SJSA1 (cell line): ENCODE measurements at regions not wholly inside any gene's neighbourhood (a gene's known extent, or its start where the extent isn't known, plus 50 kb on each side); places are given as distances from the start of the nearest gene placed in this dataset.

Source experiments
- DNase-seq, 2 experiments: peaks; one replicate each; pipeline ENCODE4 v3.0.0-alpha.2; 2015 to 2020; ENCODE audit warnings: low spot score in 2 of 2, low read depth in 1 of 2
- H3K27ac ChIP-seq: fragments of 250-450 bp; sonication (Bioruptor Pico); 2 replicates; pipeline ENCODE4 v1.5.1; 2020; ENCODE audit warnings: mild to moderate bottlenecking, moderate library complexity
- H3K27me3 ChIP-seq: fragments of 250-450 bp; sonication (Bioruptor Pico); replicated peaks from 2 replicates; pipeline ENCODE4 v1.5.1; 2020; ENCODE audit warnings: mild to moderate bottlenecking, moderate library complexity
- H3K36me3 ChIP-seq: fragments of 250-450 bp; sonication (Bioruptor Pico); 2 replicates; pipeline ENCODE4 v1.5.1; 2020; ENCODE audit warnings: mild to moderate bottlenecking
- H3K4me1 ChIP-seq: fragments of 250-450 bp; sonication (Bioruptor Pico); replicated peaks from 2 replicates; pipeline ENCODE4 v1.6.1; 2021; ENCODE audit warnings: mild to moderate bottlenecking
- H3K4me3 ChIP-seq: fragments of 250-450 bp; sonication (Bioruptor Pico); 2 replicates; pipeline ENCODE4 v1.5.1; 2020; ENCODE audit warnings: mild to moderate bottlenecking
- H3K9me3 ChIP-seq: fragments of 250-450 bp; sonication (Bioruptor Pico); replicated peaks from 2 replicates; pipeline ENCODE4 v1.5.1; 2020; ENCODE audit warnings: mild to moderate bottlenecking

DNA sequence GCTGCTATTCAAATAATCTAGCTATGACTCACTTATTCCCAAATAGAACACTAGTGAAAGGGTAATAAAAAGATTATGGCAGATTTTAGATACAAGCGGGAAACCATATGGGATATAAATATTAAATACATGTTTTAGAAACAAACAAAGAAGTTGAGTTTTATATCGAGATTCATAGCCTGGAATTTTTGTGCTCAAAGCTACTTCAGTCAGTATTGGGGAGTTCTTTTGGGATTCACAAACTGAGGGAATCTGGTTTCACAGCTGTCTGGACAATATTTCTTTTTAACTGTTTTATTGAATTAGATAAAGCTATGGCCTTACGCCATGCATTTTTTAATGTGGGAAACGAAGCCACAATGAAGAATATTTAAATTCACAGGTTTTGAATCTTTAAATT, 257.1 kb upstream of the PCDH20 start:
- H3K4me3 ChIP-seq: no peak overlapping the region
- H3K27ac ChIP-seq: no peak overlapping the region
- no peak for DNase-seq
- H3K9me3 ChIP-seq: no peaks in the 10 kb centered on the region
- H3K36me3 ChIP-seq: no peaks in the 10 kb centered on the region
- H3K4me1 ChIP-seq: no peaks in the 10 kb centered on the region
- no peaks in the 10 kb centered on the region for H3K27me3 ChIP-seq

DNA sequence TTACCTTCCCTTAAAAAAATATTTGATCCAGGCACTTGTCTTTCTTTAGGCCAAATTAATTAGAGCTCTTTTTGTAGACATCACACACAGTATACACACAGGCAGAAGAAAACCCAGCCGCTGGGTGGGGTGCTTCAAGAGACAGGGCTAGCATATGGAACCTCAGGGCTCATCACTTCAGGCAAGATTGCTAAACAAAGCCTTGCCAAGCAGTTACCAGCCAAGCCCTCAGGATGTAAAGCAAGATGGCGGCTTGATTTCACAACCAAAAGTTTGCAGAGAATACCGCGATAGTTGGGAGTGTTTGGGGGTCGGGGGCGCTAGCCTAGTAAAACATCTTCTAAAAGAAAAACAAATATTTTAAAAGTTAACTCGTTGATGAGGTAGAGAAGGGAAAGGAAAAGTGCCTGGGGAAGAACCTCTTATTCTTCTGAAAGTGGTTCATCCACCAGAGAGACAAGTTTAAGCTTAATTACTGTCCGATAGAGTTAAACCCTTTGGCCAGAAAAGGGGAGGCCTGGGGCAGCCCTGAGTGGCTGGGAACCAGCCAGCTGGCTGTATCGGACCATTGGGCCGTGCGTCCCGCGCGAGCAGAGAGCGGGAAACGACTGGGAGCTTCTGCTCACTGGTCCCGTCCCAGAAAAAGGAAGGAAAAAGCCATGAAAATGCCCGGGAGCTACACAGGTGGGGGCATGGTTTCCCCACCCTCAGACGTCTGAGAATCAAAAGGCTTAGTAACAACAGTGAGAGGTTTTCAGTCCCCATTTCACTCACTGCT, 254.9 kb upstream of the PCDH20 start:
- H3K36me3 ChIP-seq: no peaks in the 10 kb centered on the region
- H3K9me3 ChIP-seq: no peaks in the 10 kb centered on the region
- no peak overlapping the region for H3K4me3 ChIP-seq
- no peaks in the 10 kb centered on the region for H3K4me1 ChIP-seq
- H3K27me3 ChIP-seq: no peaks in the 10 kb centered on the region
- DNase-seq: no peak
- H3K27ac ChIP-seq: no peak overlapping the region

DNA sequence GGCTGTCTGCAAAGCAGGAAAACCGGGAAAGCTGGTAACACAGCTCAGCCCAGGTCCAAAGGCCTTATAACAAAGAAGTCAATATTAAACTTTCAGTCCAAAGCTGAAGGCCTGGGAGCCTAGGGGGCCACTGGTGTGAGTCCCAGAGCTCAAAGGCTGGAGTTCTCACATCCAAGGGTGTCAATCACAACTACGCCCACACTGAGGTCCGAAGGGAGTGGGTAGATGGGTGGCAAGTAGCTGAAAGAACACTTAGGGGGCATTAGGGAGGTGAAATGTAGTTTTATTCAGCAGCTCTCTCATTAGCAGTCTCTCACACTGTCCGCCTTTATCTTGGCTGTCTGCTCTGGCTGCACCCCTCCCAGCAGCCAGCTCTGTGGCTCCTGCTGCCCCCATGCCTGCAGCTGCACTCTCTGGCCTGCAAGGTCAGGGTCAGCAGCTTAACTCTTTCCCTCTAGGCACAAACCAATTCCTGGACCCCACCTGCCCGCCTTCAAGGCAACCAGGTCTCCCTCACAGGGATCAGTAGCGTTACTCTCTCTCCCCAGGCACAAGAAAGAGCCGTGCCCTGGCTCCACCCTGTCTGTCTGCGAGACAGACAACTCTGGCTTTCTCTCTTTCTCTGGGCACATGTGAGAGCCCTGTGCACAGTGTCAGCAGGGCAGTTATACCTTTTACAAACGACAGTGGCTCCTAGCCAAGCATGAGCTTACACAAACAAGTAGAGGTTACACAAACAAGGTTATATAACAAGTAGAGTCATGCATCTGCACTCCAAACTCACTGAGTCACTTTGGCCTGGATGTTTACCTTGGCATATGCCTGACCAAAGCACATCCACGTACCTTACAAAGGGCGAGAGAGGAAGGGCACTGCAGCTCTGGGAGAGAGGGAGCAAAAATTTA, 249.4 kb upstream of the PCDH20 start:
- H3K27me3 ChIP-seq: no peaks in the 10 kb centered on the region
- DNase-seq: no peak
- H3K27ac ChIP-seq: no peak overlapping the region
- no peak overlapping the region for H3K4me3 ChIP-seq
- H3K4me1 ChIP-seq: no peaks in the 10 kb centered on the region
- no peaks in the 10 kb centered on the region for H3K36me3 ChIP-seq
- no peaks in the 10 kb centered on the region for H3K9me3 ChIP-seq

DNA sequence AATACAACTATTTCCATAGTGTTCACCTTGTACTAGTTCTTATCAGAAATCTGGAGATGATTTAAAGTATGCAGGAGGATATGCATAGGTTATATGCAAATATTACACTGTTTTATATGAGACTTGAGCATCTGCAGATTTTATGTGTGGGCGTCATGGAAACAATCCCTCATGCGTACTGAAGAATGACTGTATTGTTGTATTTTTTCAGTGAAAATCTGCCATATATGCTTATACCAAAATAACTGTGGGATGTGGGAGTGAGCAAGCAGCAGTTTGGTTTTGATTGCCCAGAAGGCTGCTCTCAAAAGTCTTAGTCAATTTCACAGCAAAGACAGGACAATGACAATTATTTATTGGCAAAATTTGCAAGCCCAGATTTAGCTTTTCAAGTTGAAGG, 238.8 kb upstream of the PCDH20 start:
- no peaks in the 10 kb centered on the region for H3K27me3 ChIP-seq
- H3K27ac ChIP-seq: no peak overlapping the region
- H3K4me1 ChIP-seq: no peaks in the 10 kb centered on the region
- H3K36me3 ChIP-seq: no peaks in the 10 kb centered on the region
- no peaks in the 10 kb centered on the region for H3K9me3 ChIP-seq
- DNase-seq: no peak
- H3K4me3 ChIP-seq: no peak overlapping the region

DNA sequence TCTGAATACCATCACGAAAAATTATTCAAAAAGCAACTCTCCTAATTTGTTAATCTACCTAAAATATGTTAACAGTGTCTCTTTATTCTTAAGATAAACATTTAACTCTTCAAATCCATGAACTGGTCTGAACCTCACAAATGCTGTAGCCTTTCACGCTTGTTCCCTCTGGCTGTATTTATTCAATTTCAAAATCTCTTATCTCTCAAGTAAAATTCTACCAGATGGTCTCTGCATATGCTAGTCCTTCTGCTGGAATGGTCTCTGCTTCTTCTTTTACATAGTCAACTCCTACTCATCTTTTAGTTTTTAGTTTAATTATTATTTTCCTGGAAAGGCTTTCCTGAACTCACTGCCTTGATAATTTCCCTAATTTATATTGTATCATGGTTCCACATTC, 232.9 kb upstream of the PCDH20 start:
- Histone ChIP-seq H3K27me3 (no peaks in the 10 kb centered on the region), H3K36me3 (no peaks in the 10 kb centered on the region), H3K4me3 (no peak overlapping the region), H3K4me1 (no peaks in the 10 kb centered on the region), H3K9me3 (no peaks in the 10 kb centered on the region), H3K27ac (no peak overlapping the region)
- DNase-seq: no peak

DNA sequence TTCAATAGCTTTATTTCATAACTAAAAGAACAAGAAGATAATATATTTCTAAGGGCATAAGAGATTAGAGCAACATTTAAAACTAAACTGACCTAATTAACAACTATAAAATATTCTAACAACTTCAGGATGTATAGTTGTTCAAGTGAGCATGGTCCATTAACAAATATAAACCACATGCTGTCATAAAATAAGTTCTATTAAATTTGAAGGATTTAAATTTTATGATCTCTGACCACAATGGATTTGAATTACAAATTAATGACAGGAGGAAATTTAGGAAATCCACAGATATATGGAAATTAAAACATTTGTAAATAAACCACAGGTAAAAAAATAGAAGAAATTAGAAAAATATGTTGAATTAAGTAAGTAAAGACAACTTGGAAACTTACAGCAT, 196.5 kb upstream of the PCDH20 start:
- no peak overlapping the region for H3K27ac ChIP-seq
- H3K4me3 ChIP-seq: no peak overlapping the region
- H3K36me3 ChIP-seq: no peaks in the 10 kb centered on the region
- H3K9me3 ChIP-seq: no peaks in the 10 kb centered on the region
- no peak for DNase-seq
- no peaks in the 10 kb centered on the region for H3K27me3 ChIP-seq
- no peaks in the 10 kb centered on the region for H3K4me1 ChIP-seq

DNA sequence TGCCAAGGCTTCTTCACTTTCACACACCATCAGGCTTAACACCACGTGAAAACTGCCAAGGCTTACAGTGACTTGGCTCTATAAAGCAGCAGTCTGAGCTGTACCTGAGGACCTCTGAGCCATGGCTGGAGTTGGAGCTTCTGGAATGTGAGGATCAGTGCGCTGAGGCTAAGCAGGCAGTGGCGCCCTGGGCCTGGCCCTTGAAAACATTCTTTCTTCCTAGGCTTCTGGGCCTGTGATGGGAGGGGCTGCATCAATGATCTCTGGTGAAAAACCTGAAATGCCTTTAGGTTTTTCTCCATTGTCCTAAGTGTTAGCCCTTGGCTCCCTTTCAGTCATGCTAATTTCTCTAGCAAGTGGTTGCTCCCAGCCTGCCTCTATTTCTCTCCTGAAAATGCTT, 192.5 kb upstream of the PCDH20 start:
- H3K27me3 ChIP-seq: no peaks in the 10 kb centered on the region
- H3K36me3 ChIP-seq: no peaks in the 10 kb centered on the region
- no peaks in the 10 kb centered on the region for H3K4me1 ChIP-seq
- no peak overlapping the region for H3K4me3 ChIP-seq
- H3K27ac ChIP-seq: no peak overlapping the region
- no peaks in the 10 kb centered on the region for H3K9me3 ChIP-seq
- DNase-seq: no peak

DNA sequence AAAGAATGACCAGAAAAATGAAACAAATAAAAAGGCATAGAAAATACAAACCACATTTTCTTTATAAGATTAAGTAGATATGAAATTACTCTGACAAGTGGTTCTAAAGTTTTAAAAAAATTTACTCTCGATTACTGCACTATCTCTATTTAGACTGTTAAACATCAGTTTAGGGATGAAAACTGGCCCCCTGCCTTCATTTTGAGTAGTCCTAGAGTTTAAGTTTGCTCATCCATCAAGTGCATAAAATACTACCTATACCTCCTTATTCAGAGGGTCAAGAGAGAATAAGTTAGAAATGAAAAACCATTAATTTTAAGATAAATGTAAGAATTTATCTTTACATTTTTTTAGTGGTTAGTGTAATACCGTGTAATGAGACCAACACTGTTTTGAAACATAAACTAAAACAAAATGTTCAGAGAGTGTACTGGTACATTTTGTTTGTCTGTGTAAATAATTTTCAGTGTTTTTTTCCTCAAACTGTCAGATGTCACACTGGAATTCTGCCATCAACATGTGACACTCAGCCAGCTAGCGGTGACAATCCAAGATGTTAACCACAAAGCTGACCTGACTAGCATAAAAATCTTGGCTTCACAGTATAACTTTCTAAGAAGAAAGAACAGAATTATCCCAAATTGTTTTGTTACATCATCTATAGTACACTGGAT, 184.8 kb upstream of the PCDH20 start:
- Histone ChIP-seq H3K4me1 (no peaks in the 10 kb centered on the region), H3K4me3 (no peak overlapping the region)

DNA sequence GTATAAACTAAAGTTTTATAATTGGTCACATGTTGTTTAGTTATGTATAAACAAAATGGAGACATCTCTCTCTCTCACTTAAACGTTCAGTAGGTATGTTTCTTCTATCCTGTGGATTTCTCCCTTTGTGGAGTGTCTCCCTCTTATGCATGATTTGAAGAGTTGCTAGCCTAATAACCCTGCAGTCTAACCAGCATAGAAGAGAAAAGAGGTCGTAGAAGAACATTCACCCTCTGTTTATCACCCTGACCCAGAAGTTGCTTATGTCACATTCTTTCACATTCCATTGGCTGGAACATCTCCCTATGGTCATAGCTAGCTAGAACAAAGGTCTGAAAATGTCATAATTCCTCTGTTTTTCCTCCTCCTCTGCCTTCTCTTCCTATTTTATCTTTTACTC, 176.8 kb upstream of the PCDH20 start:
- DNase-seq: no peak
- Histone ChIP-seq H3K27me3 (no peaks in the 10 kb centered on the region), H3K36me3 (no peaks in the 10 kb centered on the region), H3K4me3 (no peak overlapping the region), H3K4me1 (no peaks in the 10 kb centered on the region), H3K27ac (no peak overlapping the region), H3K9me3 (no peaks in the 10 kb centered on the region)

More for the DNA sequence above, 184.8 kb upstream of the PCDH20 start:
- Histone ChIP-seq H3K27ac (no peak overlapping the region), H3K36me3 (no peaks in the 10 kb centered on the region), H3K9me3 (no peaks in the 10 kb centered on the region), H3K27me3 (no peaks in the 10 kb centered on the region)
- no peak for DNase-seq

DNA sequence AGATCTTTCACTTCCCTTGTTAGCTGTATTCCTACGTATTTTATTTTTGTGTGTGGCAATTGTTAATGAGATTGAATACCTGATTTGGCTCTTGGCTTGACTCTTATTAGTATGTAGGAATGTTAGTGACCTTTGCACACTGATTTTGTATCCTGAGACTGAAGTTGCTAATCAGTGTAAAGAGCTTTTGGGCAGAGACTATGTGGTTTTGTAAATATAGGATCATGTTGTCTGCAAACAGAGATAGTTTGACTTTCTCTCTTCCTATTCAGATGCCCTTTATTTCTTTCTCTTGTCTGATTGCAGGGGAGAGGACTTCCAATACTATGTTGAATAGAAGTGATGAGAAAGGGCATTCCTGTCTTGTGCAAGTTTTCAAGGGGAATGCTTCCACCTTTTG, 160.3 kb upstream of the PCDH20 start:
- Histone ChIP-seq H3K9me3 (no peaks in the 10 kb centered on the region), H3K27ac (no peak overlapping the region)
- no peak for DNase-seq

DNA sequence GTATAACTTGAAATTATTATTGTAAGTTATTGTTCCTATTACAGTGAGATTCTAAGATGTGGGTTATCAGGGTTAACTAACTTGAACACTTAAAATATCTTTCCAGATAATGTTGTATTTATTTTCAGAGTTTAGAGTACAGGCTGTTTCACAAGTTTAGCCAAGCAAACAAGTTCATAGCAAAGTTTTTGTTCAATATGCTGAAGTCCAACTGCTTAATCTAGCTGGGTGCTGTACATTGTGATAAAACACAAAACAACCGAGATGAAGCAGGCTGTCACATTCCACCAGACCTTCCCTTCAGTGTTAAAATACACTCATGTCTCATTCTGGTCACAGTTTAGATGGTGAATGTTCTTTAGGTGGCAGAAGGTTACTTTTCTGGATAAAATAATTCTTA, 148.0 kb upstream of the PCDH20 start:
- Histone ChIP-seq H3K4me3 (no peak overlapping the region), H3K27ac (no peak overlapping the region), H3K27me3 (no peaks in the 10 kb centered on the region), H3K36me3 (no peaks in the 10 kb centered on the region), H3K4me1 (no peaks in the 10 kb centered on the region), H3K9me3 (no peaks in the 10 kb centered on the region)
- DNase-seq: no peak

More for the DNA sequence above, 160.3 kb upstream of the PCDH20 start:
- Histone ChIP-seq H3K36me3 (no peaks in the 10 kb centered on the region), H3K4me3 (no peak overlapping the region), H3K27me3 (no peaks in the 10 kb centered on the region), H3K4me1 (no peaks in the 10 kb centered on the region)

DNA sequence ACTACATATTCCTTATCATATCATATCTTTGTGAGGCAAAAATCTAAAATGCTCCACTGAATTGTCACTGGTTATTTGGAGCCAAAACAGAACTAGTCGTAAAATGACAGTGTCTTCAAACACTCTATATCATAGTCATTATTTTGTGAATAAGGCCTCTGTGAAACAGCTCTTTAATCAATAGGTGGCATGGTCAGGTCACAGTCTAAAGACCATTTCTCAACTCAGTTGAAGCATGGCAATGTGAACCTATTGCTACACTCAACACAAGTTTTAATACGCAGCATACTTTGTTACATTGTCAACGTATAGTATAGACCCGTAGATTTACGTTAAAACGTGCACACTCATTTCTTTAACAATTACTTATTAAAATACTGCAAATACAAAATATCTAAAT, 131.3 kb upstream of the PCDH20 start:
- H3K27ac ChIP-seq: no peak overlapping the region

DNA sequence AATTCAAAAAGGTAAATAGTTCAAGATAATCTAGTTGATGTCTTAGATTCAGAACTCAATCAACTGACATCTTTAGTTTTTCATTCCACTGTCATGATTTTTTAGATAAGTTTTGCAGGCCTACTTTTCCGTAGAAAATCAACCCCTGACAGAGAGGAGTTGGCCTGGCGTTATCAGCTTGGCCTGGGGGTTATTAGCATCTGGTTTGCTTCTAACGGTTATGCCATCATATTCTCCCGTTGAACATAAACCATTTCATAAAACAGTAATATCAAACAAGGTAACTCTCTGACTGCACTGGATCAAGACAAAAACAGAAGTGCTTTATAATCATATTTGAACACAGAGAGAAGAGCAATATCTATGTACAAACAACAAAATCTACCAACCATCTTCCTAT, 130.8 kb upstream of the PCDH20 start:
- DNase-seq: no peak
- Histone ChIP-seq H3K27me3 (no peaks in the 10 kb centered on the region), H3K4me3 (no peak overlapping the region), H3K36me3 (no peaks in the 10 kb centered on the region), H3K4me1 (no peaks in the 10 kb centered on the region), H3K9me3 (no peaks in the 10 kb centered on the region), H3K27ac (no peak overlapping the region)

More for the DNA sequence above, 131.3 kb upstream of the PCDH20 start:
- no peaks in the 10 kb centered on the region for H3K36me3 ChIP-seq
- H3K4me3 ChIP-seq: no peak overlapping the region
- no peak for DNase-seq
- no peaks in the 10 kb centered on the region for H3K4me1 ChIP-seq
- no peaks in the 10 kb centered on the region for H3K9me3 ChIP-seq
- H3K27me3 ChIP-seq: no peaks in the 10 kb centered on the region

DNA sequence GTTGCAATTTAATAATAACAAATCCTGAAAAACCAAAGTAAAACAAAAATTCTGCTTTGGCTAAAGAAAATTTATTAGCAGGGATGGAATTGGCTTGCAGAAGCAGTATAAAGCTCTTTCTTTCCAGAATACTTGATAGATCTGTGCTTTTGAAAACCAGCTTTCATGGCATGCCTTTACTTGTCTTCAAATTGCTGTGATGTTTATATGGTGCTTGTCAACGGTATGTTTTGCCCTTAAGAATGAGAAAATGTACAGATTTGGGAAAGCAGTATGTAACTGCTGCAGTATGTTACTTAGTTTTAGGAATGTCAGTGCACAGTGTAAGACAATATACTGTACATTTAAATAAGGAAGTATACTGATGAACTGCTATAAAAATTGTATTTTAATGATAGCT, 120.8 kb upstream of the PCDH20 start:
- Histone ChIP-seq H3K9me3 (no peaks in the 10 kb centered on the region), H3K27ac (no peak overlapping the region), H3K27me3 (no peaks in the 10 kb centered on the region), H3K36me3 (no peaks in the 10 kb centered on the region), H3K4me1 (no peaks in the 10 kb centered on the region), H3K4me3 (no peak overlapping the region)
- DNase-seq: no peak
